ENCODE measurements at regions not wholly inside any gene's neighbourhood (a gene's known extent, or its start where the extent isn't known, plus 50 kb on each side); places are given as distances from the start of the nearest gene placed in this dataset.

DNA sequence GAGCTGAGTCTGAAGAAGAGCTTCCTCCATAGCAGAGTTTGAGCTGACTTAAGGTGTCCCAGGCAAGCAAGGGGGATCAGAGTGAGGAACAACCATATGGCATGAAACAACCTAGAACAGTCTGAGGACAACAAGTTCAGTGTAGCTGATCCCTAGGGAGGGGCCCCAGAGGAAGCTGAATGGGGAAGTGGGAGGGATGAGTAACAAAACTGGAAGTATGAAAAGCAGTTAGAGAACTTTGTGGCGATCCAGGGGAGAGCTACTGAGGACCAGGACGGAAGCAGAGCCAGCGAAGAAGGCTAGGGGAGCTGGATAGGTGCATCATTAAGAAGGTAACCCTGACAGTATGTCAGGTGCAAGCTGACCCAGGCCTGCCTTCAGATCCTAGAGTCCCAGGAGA lies 580.8 kb downstream of the BNC2 start:
- TF ChIP-seq, protein P1, sequence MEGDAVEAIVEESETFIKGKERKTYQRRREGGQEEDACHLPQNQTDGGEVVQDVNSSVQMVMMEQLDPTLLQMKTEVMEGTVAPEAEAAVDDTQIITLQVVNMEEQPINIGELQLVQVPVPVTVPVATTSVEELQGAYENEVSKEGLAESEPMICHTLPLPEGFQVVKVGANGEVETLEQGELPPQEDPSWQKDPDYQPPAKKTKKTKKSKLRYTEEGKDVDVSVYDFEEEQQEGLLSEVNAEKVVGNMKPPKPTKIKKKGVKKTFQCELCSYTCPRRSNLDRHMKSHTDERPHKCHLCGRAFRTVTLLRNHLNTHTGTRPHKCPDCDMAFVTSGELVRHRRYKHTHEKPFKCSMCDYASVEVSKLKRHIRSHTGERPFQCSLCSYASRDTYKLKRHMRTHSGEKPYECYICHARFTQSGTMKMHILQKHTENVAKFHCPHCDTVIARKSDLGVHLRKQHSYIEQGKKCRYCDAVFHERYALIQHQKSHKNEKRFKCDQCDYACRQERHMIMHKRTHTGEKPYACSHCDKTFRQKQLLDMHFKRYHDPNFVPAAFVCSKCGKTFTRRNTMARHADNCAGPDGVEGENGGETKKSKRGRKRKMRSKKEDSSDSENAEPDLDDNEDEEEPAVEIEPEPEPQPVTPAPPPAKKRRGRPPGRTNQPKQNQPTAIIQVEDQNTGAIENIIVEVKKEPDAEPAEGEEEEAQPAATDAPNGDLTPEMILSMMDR (conservative IDR thresholded peaks at IDR 0.05 in 1 of 2, IDR thresholded peaks at IDR 0.05 in 1 of 2; ENCODE audit: extremely low read depth in 1 of 2, insufficient read depth in 1 of 2, low read depth in 1 of 2, low read length in 2 of 2) = no peak
- no peak for TF ChIP-seq EZH2 (IDR thresholded peaks at IDR 0.05; ENCODE audit: borderline replicate concordance, low read length)

All from mammary epithelial cell (primary cell).